Endothelial cell of umbilical vein (primary cell): ENCODE measurements at regions not wholly inside any gene's neighbourhood (a gene's known extent, or its start where the extent isn't known, plus 50 kb on each side); places are given as distances from the start of the nearest gene placed in this dataset.

ENCODE experiments used
- BruUV-seq: library from RNA; stranded (reverse); fragments of 400-500 nt; replicated peaks from 2 replicates; lab custom pipeline; 2021; lab: Mats Ljungman, UMichigan
- CTCF ChIA-PET: fragments of 300-600, 350-600 bp; sonication (Branson Sonifier 250); formaldehyde crosslinking; loops from one replicate; lab custom pipeline; 2021; ENCODE audit warnings: antibody characterized with exemption, inconsistent platforms; lab: Charles Lee
- POLR2A ChIA-PET: fragments of 300-600, 350-600 bp; sonication (Branson Sonifier 250); formaldehyde crosslinking; loops from one replicate; lab custom pipeline; 2021; ENCODE audit warnings: antibody characterized with exemption, inconsistent platforms; lab: Charles Lee
- DNase-seq: peaks from one replicate; pipeline ENCODE4 v3.0.0-alpha.2; 2011; ENCODE audit warnings: low read depth, low spot score
- FAIRE-seq: peaks from 2 replicates; lab custom pipeline; 2011; peaks lifted over from hg19 to GRCh38; lab: Jason Lieb, UNC
- H2AFZ ChIP-seq: 2 replicates; pipeline ENCODE4 v1.6.0; 2012; ENCODE audit warnings: low read depth, low read length, control low read depth, inconsistent platforms
- H3K27ac ChIP-seq: 2 replicates; pipeline ENCODE4 v1.5.1; 2011; ENCODE audit warnings: low read depth, mild to moderate bottlenecking, control low read depth, low read length, moderate library complexity; ENCODE audit not compliant: insufficient read depth
- H3K27me3 ChIP-seq, 2 experiments: 2 replicates each; pipeline versions ENCODE4 v1.6.0 to v1.6.1; 2011; ENCODE audit warnings: low read length in 2 of 2, mixed read lengths in 1 of 2; ENCODE audit not compliant: control insufficient read depth in 2 of 2, insufficient read depth in 2 of 2
- H3K36me3 ChIP-seq, 2 experiments: 2 replicates in 1 of 2; 3 replicates in 1 of 2; pipeline ENCODE4 v1.5.1; 2011; ENCODE audit warnings: low read length in 2 of 2, mild to moderate bottlenecking in 1 of 2, moderate library complexity in 1 of 2; ENCODE audit not compliant: control insufficient read depth in 2 of 2, insufficient read depth in 2 of 2; ENCODE audit errors: extremely low read depth in 1 of 2
- H3K4me1 ChIP-seq: 3 replicates; pipeline ENCODE4 v1.5.1; 2011; ENCODE audit warnings: mild to moderate bottlenecking, low read length; ENCODE audit not compliant: control insufficient read depth, insufficient read depth; ENCODE audit errors: extremely low read depth
- H3K4me2 ChIP-seq: 2 replicates; pipeline ENCODE4 v1.6.1; 2011; ENCODE audit warnings: low read length, control low read depth, mixed read lengths; ENCODE audit not compliant: insufficient read depth
- H3K4me3 ChIP-seq, 3 experiments: fragments of 200-600 bp in 1 of 3; sonication (generic), shearing (Covaris generic) in 1 of 3; replicated peaks in 1 of 3; 2 replicates each; pipeline ENCODE4 v1.5.1; 2011 to 2016; ENCODE audit warnings: control low read depth in 3 of 3, low read length in 3 of 3, mild to moderate bottlenecking in 2 of 3, inconsistent platforms in 1 of 3, low read depth in 1 of 3, moderate library complexity in 1 of 3; ENCODE audit not compliant: insufficient read depth in 1 of 3
- H3K79me2 ChIP-seq: 2 replicates; pipeline ENCODE4 v1.6.0; 2012; ENCODE audit warnings: low read length, inconsistent platforms; ENCODE audit not compliant: control insufficient read depth, insufficient read depth
- H3K9ac ChIP-seq: replicated peaks from 2 replicates; pipeline ENCODE3; 2011; ENCODE audit warnings: low read length, control low read depth; ENCODE audit not compliant: insufficient read depth; ENCODE audit errors: extremely low read depth
- H3K9me1 ChIP-seq: replicated peaks from 3 replicates; pipeline ENCODE4 v1.6.0; 2011; ENCODE audit warnings: mild to moderate bottlenecking, low read length; ENCODE audit not compliant: control insufficient read depth, insufficient read depth; ENCODE audit errors: extremely low read depth
- H3K9me3 ChIP-seq: replicated peaks from 2 replicates; pipeline ENCODE4 v1.5.1; 2012; ENCODE audit warnings: low read length, inconsistent platforms; ENCODE audit not compliant: control insufficient read depth, insufficient read depth
- H4K20me1 ChIP-seq: replicated peaks from 2 replicates; pipeline ENCODE3; 2011; ENCODE audit warnings: mild to moderate bottlenecking, low read length; ENCODE audit not compliant: control insufficient read depth, insufficient read depth; ENCODE audit errors: extremely low read depth
- CTCF ChIP-seq, 2 donors: IDR thresholded peaks; 1 replicate in 1 of 2; 2 replicates in 1 of 2; pipeline ENCODE4 v1.5.1; 2011; ENCODE audit warnings: low read length in 2 of 2, mild to moderate bottlenecking in 2 of 2, moderate library complexity in 2 of 2, control low read depth in 1 of 2, inconsistent platforms in 1 of 2, low read depth in 1 of 2; ENCODE audit not compliant: insufficient read depth in 1 of 2; ENCODE audit errors: extremely low read depth in 1 of 2
- EZH2 ChIP-seq: IDR thresholded peaks from 2 replicates; pipeline ENCODE4 v1.6.1; 2012; ENCODE audit warnings: borderline replicate concordance, low read depth, mild to moderate bottlenecking, moderate library complexity, low read length, inconsistent platforms; ENCODE audit not compliant: severe bottlenecking
- FOS ChIP-seq: IDR thresholded peaks from 2 replicates; pipeline ENCODE4 v1.6.1; 2011; ENCODE audit warnings: mild to moderate bottlenecking, low read length, moderate library complexity, borderline replicate concordance; ENCODE audit not compliant: insufficient read depth
- GATA2 ChIP-seq: IDR thresholded peaks from 2 replicates; pipeline ENCODE4 v1.7.0; 2011; ENCODE audit warnings: low read depth, mild to moderate bottlenecking, moderate library complexity, mixed read lengths, low read length; ENCODE audit not compliant: insufficient read length, insufficient read depth
- JUN ChIP-seq: IDR thresholded peaks from 2 replicates; pipeline ENCODE4 v1.6.1; 2011; ENCODE audit warnings: borderline replicate concordance, low read depth; ENCODE audit not compliant: insufficient read length, insufficient read depth
- MAX ChIP-seq: IDR thresholded peaks from 2 replicates; pipeline ENCODE4 v1.6.1; 2011; ENCODE audit not compliant: insufficient read depth, insufficient read length
- MYC ChIP-seq: IDR thresholded peaks from one replicate; pipeline ENCODE4 v1.6.1; 2011; ENCODE audit warnings: mild to moderate bottlenecking, low read depth, low read length
- POLR2A ChIP-seq: IDR thresholded peaks from 2 replicates; pipeline ENCODE4 v1.6.1; 2012; ENCODE audit warnings: low read depth, mild to moderate bottlenecking, control low read depth, low read length
- POLR2AphosphoS5 ChIP-seq: IDR thresholded peaks from 2 replicates; pipeline ENCODE4 v1.6.1; 2012; ENCODE audit warnings: low read depth, mild to moderate bottlenecking, control low read depth, low read length, moderate library complexity; ENCODE audit not compliant: insufficient read depth
- dilution Hi-C: fragments of 300-500 bp; cut with MboI; formaldehyde crosslinking; loops from one replicate; pipeline ENCODE4 v1.15.0; 2019; ENCODE audit warnings: low sequenced_read_pairs; ENCODE audit not compliant: extremely low pct_ligation_motif_present
- intact Hi-C: fragments of 100-400 bp; cut with micrococcal nuclease; formaldehyde crosslinking; loops from one replicate; pipeline ENCODE4 v1.10.0; 2022

GRCh38 chr4:160880180-160880579 is 1283.6 kb downstream of the FSTL5 start:
- DNase-seq = no peak
- no peak for FAIRE-seq
- Histone ChIP-seq H3K9ac (no peak overlapping the region), H3K9me1 (no peaks in the 10 kb centered on the region), H3K36me3 (no peaks in the 10 kb centered on the region), H3K4me2 (no peak overlapping the region), H3K27me3 (no peaks in the 10 kb centered on the region), H3K79me2 (no peaks in the 10 kb centered on the region), H2AFZ (no peak overlapping the region), H3K4me1 (no peaks in the 10 kb centered on the region), H3K27ac (no peak overlapping the region), H3K9me3 (peaks cover 2% of the 10 kb centered on the region), H3K4me3 (no peak overlapping the region), H4K20me1 (no peaks in the 10 kb centered on the region)
- ChIA-PET CTCF (no interaction called here), POLR2A (no interaction called here)
- no TSS peak for BruUV-seq
- intact Hi-C loops (no loop called here), dilution Hi-C loops (no loop called here)
- TF ChIP-seq MAX (no peak), FOS (no peak), JUN (no peak), EZH2 (no peak), POLR2AphosphoS5 (no peak), GATA2 (no peak), MYC (no peak), CTCF (IDR thresholded peaks at IDR 0.05; ENCODE audit: extremely low read depth in 1 of 2, insufficient read depth in 1 of 2, low read depth in 1 of 2, low read length in 2 of 2) (no peak), POLR2A (no peak)
